ENCODE measurements at regions not wholly inside any gene's neighbourhood (a gene's known extent, or its start where the extent isn't known, plus 50 kb on each side); places are given as distances from the start of the nearest gene placed in this dataset.

DNA sequence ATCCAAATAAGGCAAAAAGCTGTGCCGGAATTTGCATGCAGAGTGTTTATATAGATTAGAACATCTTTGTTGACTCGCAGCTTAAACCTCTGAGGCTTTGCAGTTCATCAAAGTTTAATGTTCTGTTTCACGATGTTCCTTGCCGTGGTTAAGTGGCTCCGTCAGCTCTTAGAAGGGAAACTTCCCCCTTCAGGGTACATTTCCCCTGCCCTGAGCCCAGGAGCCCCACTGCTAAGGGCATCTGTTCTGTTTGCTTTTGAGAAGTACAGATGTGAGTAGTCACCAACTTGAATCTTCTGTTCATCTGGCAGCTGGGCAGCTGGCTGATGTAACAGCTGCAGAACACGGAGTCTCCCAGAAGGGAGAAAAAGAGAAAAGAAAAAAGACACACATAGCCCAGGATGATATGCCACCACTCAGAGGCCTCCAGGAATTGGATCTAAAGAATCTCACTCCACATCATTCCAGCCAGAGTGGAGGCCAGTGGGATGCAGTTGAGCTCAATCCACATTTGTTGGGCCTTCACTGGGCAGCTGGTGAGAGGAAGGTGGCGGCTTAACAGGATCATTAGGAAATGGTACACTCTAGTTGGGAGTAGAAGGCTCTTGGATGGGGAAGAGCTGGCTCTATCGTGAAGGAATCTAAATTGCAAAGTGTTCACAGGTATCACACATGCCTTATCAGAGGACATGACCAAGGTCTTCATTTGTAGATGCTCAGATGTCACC, 178.7 kb upstream of the RBPJ start:
- no peak for DNase-seq

GRCh38 chr4:26144526-26145155, 176.2 kb upstream of the RBPJ start:
- no peak for DNase-seq

GRCh38 chr4:26145212-26145611, 175.6 kb upstream of the RBPJ start:
- no peak for DNase-seq

DNA sequence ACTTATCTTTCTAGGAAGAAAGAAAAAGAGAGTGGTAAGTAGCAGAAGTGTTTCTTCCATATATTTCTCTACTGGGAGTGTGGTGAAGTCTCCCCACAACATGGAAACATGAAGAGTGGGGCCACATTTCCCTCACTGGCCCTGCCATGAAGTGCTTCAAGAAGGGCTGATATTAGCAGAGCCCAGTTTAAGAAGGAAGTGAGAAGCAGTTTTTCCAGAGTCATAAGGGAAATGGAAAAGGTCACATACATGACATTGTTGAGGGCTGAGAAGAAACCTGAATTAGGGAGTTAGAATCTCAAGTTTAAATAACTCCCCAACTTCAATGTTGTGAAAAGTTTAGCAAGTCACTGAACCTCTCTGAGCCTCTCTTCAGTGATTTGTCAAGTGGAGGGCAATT, 171.9 kb upstream of the RBPJ start:
- no peak for DNase-seq

GRCh38 chr4:26150948-26151347, 169.9 kb upstream of the RBPJ start:
- DNase-seq, result no peak

DNA sequence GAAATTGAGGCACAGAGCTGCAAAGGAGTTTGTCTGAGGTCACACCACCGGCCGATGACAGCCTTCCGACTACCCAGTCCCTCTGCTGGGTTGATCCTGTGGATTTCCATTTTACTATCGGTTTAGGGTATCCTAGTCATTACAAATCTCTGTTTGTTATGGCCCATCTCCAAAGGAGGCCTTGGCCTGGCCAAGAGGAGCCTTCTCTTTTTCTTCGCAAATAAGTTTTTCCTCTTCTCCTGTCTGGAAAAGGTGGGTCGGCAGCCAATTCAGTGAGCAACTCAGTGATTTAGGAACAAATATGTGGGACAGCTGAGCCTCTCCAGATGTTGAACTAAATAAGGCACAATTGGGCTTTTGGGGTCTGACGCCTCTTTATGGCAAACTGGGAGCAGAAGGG, 169.2 kb upstream of the RBPJ start:
- no peak for DNase-seq

DNA sequence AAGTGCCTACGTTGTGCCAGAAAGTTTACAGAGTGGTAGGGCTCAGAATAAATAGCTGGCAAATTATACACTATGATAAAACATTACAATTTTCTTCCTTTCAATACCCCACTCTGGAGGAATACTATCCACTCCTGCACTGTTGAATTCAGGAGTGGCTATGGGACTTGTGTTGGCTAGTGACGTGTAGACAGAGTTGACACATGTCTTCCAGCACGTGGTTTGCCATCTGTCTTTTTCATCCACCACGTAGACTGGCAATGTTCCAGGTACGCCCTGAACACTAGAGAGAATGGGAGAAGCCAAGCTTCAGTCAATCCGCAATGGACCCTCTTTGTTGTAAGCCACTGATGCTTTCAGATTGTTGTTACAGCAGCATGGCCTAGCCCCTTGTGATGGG, 168.8 kb upstream of the RBPJ start:
- DNase-seq, result no peak

DNA sequence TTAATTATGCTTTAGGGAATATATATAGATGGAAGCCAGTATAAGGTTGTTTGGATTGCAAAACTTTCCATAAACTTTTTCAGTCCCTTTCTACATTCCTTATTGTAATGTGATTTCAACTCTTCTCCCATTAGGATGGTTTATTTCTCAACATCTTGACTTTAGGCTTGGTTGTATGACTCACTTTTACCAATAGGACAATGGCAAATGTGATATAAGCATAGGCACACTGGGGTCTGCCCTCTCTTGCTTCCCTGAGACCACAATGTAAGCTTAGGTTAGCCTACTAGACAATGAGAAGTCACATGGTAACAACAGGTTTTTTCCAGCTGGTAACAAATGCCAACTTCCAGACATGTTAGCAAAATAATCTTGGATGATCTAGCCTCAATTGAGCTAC, 163.3 kb upstream of the RBPJ start:
- DNase-seq, result no peak

DNA sequence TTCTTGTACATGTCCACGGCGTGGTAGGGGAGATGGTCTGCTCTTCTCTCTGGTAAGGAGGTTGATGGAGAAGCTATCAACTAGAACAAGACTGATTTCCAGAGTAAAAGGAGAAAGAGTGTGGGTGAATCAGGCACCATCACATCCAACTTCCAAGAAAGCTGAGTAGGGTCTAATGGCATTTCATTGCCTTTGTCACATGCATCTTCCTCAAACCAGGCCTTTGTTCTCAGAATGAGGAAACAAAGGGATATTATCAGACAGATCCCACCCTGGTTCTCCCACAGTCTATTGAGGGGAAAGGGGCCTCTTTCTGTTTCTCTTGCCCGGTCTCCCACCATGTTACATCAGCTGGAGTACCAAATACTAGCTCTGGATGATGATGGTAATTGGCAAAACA, 160.2 kb upstream of the RBPJ start:
- peak; percentile 45 for DNase-seq

- DNase-seq, result peak; percentile 37
These were observed 159.6 kb upstream of the RBPJ start for GRCh38 chr4:26161030-26161824.

DNA sequence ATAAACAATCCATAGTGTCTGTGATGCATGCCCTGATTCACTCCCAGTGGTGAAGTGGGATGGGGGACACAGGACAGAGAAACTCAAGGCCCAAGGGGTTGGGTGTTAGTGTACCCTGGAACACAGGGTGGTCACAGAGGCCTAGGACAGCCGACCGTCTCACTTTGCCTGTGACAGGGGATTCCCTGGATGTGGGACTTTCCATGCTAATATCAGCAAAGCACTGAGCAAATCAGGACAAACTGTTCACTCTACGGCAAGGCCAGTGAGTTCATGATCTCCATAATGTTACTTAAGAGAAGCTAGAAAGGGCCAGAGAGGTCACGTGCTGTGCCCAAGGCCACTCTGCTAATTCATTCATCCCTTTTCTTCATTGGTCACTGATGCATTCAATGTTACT, 158.7 kb upstream of the RBPJ start:
- no peak for DNase-seq

GRCh38 chr4:26163425-26164362, 157.1 kb upstream of the RBPJ start:
- DNase-seq, result no peak

DNA sequence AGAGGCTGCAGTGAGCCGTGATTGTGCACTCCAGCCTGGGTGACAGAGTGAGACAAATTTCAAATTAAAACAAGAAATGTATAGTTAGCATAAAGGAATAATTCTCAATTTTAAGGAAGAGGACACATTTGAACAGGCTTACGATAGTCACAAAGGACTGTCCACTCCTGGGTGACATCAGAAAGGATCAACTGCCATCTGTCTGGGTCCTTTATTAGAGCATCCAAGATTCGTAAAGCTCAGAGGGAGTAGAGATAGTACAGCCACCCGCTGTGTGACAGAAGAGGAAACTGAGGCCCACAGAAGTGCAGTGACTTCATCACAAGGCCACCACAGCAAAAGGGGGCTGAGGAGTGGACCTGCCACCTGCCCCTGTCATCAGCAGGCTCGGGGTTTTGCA, 149.3 kb upstream of the RBPJ start:
- no peak for DNase-seq

- no peak for DNase-seq
These were observed 148.9 kb upstream of the RBPJ start for GRCh38 chr4:26171941-26172340.

- DNase-seq, result no peak
These were observed 147.2 kb upstream of the RBPJ start for GRCh38 chr4:26173619-26174018.

GRCh38 chr4:26174027-26174426, 146.8 kb upstream of the RBPJ start:
- DNase-seq, result peak; percentile 11

DNA sequence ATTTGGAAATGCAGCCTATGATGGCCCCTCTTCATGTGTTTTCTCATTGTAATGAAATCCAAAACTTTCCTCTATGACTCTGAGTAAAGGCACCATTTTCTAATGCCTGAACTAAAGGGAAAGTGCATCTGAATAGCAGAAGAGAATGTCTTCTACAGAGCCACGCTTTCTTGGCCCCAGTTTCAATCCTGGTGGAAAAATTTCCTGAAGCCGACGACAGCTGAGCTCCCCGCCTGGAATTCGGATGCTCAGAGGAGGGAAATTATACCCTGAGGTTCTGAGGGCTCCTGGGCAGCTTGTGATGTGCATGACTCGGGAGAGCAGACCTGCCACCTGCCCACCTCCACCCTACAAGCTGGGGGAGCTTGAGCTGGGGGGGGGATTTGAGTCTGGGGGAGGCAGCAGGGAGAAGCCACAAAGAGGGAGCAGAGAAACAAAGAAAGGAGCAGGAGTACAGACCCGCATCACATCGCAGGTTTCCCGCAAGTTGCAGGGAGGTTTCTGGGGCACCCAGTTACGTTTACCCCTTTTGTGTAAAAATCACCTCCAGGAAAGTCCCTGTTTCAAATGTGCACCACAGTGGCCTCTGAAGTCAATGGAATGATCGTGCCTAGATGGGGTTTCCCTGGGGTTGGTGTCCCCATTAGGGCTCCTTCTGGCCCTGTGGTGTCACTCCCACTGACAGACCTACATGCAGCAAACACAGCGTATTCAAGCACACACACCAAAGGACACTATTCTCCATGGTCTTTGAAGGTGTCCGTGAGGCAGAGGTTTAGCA, 145.6 kb upstream of the RBPJ start:
- no peak for DNase-seq

GRCh38 chr4:26175905-26176470, 144.8 kb upstream of the RBPJ start:
- DNase-seq, result no peak

GRCh38 chr4:26176598-26177149, 144.1 kb upstream of the RBPJ start:
- DNase-seq, result no peak

- DNase-seq, result no peak
These were observed 142.0 kb upstream of the RBPJ start for GRCh38 chr4:26178854-26179253.

GRCh38 chr4:26179316-26179760, 141.5 kb upstream of the RBPJ start:
- DNase-seq, result no peak
